Erythroblast (primary cell): ENCODE measurements at regions not wholly inside any gene's neighbourhood (a gene's known extent, or its start where the extent isn't known, plus 50 kb on each side); places are given as distances from the start of the nearest gene placed in this dataset.

Experiments
- DNase-seq, 2 experiments: peaks; one replicate each; lab custom pipeline; 2025; lab: John Stamatoyannopoulos, UW
- GATA1 ChIP-seq: IDR thresholded peaks from 2 replicates; pipeline ENCODE4 v1.6.1; 2011; ENCODE audit warnings: low read depth, mild to moderate bottlenecking, control low read depth, low read length, moderate library complexity
- POLR2A ChIP-seq: IDR thresholded peaks from 2 replicates; pipeline ENCODE4 v1.6.1; 2011; ENCODE audit warnings: mild to moderate bottlenecking, low read length

DNA sequence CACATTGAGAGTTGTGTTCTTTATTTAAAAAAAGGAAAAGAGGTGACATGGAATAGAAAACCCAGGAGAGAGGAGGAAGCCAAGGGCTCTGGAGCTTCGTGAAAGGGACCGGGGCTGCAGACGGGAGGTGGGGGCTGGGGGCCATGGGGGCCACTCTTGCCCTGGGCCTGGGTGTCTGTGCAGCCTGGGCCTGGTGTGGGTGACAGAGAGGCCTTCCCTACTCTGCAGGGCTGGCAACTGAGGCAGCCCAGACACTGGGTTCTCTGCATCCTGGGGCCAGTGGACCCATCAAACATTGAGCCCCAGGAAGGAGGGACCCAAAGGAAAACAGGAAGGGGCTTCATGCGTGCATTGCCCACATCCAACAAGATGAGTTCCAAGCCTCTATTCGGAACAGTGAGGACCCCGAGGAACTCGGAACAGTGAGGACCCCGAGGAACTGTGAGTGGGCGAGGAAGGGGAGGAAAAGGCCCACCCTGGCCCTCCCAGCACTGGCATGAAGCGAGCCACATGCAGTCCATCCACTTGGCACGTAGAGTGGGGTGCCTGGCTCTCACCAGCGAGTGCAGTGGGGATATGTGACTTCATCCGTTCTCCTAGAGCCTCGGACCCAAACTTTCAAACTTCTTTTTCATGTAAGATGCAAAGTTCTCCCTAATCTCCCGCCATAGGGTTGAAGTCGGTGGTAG, 1121.6 kb downstream of the BRD1 start:
- no peak for DNase-seq
- no peak for TF ChIP-seq GATA1
- no peak for TF ChIP-seq POLR2A

DNA sequence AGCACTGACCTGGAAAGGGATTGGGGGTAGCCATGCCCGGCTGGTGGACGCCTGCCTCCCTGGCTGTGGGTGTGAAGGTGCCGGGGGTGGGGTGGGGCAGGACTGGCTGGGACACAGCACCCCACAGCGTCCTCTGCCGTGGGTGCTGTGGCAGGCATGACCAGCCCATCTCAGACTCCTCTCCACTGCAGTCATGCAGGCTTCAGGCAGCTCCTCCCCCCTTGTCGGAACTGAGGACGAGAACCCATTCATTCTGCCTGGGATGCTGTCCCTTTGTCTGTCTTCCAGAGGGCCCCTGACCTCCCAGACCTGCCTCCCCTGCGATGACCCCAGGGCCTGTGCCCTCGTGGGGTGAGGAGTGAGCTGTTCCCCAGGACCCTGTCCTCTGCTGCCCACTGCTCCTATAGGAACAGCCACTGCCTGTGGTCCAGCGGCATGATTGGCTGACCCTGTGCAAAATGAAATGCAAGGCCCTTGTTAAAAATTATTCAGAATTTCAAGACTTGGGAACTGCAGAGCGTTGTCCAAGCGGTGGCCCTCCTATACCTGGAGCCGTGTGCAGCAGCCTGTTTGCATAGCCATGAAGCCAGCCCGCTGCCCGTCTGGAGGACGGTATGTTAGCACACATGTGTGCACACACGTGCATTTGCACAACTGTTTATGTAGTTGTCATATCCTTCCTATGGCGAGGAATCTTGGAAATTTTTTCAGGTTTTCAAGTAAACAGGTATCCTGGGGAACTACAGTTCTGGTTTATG, 1122.3 kb downstream of the BRD1 start:
- TF ChIP-seq POLR2A (no peak), GATA1 (no peak)
- no peak for DNase-seq

DNA sequence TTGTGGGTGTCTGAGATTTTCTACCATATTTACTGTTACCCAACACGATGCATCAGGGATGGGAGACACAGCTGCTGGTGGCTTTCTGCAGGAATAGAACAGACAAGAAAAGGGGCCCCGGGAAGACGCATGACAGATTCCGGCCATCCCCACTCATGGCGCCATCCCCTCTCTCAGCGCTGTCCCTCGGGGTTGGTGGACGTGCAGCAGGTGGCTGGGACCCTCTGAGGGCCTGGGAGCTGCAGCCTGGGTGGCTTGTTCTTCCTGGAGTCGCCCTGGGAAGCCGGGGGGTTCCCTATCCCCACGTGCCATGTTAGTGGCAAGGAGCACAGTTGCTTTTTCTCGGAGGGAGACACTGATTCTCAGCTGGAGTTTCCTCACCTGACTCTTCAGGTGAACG, 1123.3 kb downstream of the BRD1 start:
- TF ChIP-seq POLR2A (no peak), GATA1 (no peak)
- no peak for DNase-seq

DNA sequence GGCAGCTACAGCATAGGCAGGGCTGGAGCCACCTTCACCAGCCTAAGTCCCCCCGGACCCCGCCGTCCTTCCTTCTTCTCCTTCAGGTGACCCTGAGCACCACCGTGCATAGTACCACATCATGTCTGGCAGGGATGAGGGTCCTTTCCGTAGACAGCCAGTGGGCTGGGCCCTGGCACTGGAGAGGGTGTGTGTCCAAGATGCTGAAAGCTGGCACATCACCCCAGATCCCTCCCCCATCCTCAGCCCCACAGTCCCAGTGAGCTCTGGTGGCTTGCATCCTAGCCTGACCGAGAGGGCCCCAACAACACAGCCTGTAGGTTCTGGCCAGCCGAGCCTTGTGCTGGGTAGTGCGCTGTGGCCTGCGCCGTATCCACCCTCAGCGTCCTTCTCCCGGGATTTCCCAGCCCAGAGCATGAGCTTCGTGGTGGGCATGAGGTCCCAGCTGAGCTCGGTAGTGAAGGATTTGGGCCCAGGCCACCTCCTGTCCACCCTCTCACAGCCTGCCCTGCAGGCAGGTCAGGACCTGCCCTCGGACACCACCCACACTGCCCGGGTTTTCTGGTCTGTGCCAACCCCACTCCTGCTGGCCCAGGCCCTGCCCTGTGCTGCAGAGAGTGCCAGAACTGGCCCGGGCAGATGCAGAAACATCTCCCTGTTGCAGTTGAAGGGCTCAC, 1124.3 kb downstream of the BRD1 start:
- no peak for DNase-seq
- TF ChIP-seq GATA1 (no peak), POLR2A (no peak)

DNA sequence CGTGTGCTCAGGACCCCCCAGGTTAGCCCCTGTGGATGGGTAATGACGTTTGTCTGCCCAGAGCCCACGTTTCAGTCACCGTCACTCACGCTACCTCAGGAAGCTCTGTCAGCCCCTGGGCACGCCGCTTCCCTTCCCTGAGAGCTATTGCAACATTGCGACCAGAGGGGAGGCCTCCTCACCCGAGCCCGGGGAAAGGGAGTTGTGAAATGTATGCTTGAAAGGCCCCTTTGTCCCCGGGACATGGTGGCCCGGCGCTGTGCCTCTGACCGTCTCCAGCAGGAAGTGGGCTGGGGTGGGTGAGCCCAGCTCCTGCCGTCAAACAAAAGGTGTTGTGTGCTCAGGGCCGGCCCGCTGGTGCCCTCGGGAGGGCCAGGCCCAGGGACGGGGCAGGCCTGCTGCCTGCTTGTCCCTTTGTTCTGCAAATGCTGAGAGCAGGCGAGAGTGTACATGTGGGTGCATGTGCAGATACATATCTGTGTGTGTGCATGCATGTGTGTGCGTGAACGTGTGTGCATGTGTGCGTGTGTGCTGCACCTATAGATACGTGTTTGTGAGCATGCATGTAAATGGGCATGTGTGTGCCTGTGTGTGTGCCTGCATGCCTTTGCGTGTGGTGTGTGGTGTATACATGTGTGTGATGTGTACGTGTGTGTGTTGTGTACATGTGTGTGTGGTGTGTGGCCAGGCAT, 1125.0 kb downstream of the BRD1 start:
- TF ChIP-seq GATA1 (no peak), POLR2A (no peak)
- no peak for DNase-seq

DNA sequence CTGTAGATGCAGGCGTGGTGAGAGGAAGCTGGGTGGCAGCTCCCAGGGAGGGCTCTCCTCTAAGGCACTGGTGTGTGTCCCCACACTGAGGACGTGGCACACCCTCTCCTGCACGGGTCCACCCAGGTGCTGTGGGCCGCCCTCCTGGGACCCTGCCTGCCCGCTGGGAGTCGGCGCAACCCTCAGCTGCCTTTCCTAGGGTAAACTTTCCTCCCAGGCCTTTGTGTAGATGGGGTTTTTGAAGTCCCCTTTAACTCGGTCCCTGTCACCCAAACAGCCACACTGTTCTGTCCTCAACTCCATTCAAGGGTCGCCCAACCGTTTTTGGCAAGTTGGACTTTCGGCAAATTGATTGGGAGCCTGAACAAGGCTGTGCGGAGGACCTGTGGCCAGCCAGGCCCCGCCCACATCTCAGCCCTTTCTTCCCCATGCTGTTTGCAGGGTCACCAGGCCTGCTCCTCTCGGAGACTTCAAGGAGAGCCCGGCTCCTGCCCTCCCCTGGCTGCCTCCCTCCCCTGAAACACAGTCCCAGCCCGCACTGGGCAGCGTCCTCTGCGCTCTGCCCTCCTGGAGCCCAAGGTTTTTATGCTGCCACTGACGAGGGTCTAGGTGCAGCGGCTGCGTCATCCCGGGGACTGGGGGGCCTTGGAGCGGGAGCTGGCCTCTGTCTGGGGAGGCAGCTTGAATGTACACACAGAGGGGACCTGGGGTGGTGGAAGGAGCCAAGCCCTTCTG, 1126.2 kb downstream of the BRD1 start:
- no peak for DNase-seq
- TF ChIP-seq POLR2A, result no peak
- TF ChIP-seq GATA1, result no peak

DNA sequence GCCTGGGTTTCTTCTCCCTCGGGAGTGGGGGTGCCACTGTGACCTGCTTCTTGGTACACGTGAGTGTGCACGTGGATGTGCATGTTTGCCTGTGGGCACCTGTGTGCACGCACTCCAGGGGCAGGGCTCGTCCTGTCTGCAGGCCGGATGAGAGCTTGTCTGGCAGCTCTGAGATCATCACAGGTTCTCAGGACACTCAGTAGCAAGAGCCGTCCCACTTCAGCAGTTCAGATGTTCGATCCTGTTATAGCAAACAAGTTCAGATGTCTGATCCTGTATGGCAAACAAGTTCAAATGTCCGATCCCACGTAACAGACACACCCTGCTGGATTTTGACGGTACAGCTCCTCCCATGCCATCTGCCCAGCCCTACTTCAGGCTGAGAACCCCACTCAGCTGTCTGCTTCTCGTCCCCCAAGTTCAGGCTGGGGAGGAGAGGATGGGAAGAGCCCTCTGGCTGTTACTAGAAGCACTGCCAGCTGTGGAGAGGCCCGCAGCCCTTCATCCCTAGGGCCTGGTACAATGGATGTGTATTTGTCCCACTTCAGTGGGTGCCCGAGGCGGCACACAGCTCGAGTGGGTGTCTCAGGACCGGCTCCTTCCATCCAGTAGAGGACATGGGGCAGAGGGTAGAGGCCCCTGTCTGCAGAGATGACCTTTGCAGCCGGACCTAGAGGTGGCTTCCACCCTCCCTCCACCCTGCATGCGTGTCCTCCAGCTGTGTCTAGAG, 1126.9 kb downstream of the BRD1 start:
- TF ChIP-seq POLR2A (no peak), GATA1 (no peak)
- DNase-seq, result no peak

DNA sequence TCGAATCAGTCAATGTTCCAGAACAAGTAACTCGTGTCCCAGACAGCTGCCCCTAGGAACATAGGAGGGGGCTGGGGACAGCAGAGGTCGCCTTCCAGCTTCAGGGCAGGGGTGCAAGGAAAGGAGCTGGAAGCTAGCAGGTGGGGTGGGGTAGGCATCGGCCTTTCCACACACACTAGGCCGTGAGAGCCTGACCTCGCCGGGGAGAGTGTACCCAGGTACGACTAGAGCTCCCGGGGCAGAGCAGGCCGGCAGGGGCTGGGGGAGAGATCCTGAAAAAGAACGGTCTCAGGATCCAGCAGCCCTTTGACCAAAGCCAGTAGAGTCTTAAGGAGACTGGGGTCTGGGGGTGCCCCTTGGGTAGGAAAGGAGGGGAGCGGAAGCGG, 1127.5 kb downstream of the BRD1 start:
- DNase-seq, result no peak
- TF ChIP-seq POLR2A (no peak), GATA1 (no peak)

DNA sequence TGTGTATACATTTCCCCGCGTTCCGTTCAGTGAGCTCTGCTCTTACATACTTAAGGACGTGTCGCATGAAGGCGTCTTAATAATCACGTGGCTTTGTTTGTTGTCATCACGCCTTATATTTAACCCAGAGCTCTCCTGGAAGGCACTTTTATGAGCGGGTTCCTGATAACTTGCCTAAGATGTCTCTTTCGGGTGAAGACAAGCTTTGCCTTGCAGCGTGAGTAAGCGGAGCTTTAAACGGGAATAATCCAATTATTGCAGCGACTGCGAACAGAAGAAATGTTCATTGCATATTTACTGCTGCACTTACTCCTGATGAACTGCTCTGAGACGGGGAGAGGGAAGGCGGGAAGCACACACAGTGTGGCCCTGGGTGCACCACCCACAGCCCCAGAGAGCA, 1128.2 kb downstream of the BRD1 start:
- DNase-seq, result no peak
- TF ChIP-seq POLR2A (no peak), GATA1 (no peak)

DNA sequence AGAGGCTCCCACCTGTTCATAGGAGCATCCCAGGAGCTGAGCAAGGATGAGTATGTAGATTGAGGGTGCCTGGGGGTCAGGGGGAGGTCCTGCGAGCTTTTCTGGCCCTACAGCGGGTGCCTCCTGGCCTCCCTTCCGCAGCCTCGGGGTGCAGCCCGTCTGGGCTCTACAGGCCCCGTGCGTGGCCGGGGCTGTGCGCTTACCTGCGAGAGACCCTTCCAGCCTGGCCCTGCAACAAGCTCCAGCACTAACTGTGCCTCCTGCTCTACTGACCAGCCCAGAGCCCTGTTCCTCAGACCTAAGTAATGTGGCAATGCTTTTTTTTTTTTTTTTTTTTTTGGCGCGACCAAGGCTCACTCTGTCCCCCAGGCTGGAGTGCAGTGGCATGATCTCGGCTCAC, 1129.1 kb downstream of the BRD1 start:
- no peak for TF ChIP-seq GATA1
- no peak for TF ChIP-seq POLR2A
- DNase-seq, result no peak

DNA sequence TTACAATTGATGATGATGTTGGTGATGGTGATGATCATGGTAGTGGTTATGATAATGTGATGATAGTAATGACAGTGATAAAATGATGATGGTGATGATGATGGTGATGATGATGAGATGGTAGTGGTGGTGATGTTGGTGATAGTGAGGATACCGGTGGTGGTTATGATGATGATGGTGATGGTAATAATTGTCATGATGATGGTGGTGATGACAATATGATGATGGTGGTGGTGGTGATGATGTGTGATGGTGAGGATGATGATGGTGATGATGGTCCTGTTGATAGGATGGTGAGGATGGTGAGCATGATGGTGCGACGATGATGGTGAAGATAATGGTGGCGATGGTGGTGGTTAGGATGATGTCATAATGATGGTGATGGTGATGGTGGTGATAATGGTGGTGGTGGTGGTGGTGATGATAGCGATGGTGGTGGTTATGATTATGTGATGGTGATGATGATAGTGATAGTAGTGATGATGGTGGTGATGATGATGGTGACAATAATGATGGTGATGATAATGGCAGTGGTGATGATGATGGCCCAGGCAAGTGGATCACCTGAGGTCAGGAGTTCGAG, 1129.9 kb downstream of the BRD1 start:
- no peak for DNase-seq
- TF ChIP-seq POLR2A, result no peak

DNA sequence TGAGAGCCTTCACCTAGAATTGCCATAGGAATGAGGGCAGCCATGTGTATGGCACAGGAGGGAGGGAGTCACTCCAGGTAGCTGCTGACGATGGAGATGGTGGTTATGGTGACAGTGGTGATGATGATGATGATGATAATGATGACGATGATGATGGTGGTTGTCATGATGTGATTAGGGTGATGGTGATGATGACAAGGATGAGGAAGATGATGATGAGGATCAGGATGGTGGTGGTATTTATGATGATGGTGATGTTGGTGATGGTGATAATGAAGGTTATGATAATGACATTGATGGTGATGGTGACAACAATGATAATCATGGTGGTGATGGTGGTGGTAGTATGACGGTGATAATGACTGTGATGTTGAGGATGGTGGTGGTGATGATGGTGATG, 1130.5 kb downstream of the BRD1 start:
- no peak for DNase-seq
- TF ChIP-seq GATA1, result no peak
- no peak for TF ChIP-seq POLR2A
